Testis (tissue), 2 donors: ENCODE measurements at regions not wholly inside any gene's neighbourhood (a gene's known extent, or its start where the extent isn't known, plus 50 kb on each side); places are given as distances from the start of the nearest gene placed in this dataset.

Experiments used
- CTCF ChIP-seq, 3 experiments: fragments of 450-650 bp in 2 of 3; fragments of 200-600 bp in 1 of 3; sonication (generic) in 1 of 3; IDR thresholded peaks; one replicate each; pipeline ENCODE4 v1.5.1; 2016 to 2019; ENCODE audit warnings: antibody characterized with exemption in 3 of 3, mild to moderate bottlenecking in 2 of 3, moderate library complexity in 1 of 3
- POLR2A ChIP-seq: fragments of 450-650 bp; IDR thresholded peaks from one replicate; pipeline ENCODE4 v1.6.1; 2017; ENCODE audit warnings: antibody characterized with exemption, mild to moderate bottlenecking, moderate library complexity

- TF ChIP-seq POLR2A, result no peak
- TF ChIP-seq CTCF (IDR thresholded peaks at IDR 0.05), result no peak
Observed at GRCh38 chr16:65845466-65846209, 520.9 kb upstream of the CDH5 start.
